ENCODE measurements at regions not wholly inside any gene's neighbourhood (a gene's known extent, or its start where the extent isn't known, plus 50 kb on each side); places are given as distances from the start of the nearest gene placed in this dataset.
"Not testable (repeated sequence)": the region's sequence is repeated elsewhere in the genome, so short reads cannot be mapped to it uniquely, and the experiment has no call there.

DNA sequence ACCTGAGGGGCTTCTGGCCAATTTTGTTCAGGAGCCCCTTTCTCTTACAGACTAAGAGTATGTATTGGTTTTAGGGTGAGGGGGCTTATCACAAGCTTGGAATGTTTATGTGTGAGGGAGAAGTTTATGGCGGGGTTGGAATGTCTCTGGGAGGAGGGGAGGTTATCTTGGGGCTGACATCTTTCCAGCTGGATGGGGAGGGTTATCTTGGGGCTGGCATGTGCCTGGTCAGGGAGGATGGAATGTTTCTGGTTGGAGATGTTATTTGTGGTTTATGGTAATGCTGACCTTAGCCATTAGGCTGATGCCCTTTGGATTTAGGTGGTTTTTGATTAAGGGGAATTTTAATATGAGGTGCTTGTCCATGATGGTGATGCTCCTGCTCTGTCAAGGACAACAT is 171.0 kb upstream of the PDE4B start:
- H3K9me3 ChIP-seq (replicated peaks; ENCODE audit: control insufficient read depth, low read depth, low read length); H3K4me1 ChIP-seq (ENCODE audit: control insufficient read depth, insufficient read depth, low read length); H3K27ac ChIP-seq (ENCODE audit: low read length); H3K4me3 ChIP-seq (ENCODE audit: low read length); DNase-seq; H3K27me3 ChIP-seq (ENCODE audit: control insufficient read depth, insufficient read depth, low read length); H3K36me3 ChIP-seq (ENCODE audit: control insufficient read depth, insufficient read depth, low read length): not testable (repeated sequence)
- 43% methylated on average over 1 of the region's 1 CpG for WGBS (ENCODE audit: insufficient coverage)

DNA sequence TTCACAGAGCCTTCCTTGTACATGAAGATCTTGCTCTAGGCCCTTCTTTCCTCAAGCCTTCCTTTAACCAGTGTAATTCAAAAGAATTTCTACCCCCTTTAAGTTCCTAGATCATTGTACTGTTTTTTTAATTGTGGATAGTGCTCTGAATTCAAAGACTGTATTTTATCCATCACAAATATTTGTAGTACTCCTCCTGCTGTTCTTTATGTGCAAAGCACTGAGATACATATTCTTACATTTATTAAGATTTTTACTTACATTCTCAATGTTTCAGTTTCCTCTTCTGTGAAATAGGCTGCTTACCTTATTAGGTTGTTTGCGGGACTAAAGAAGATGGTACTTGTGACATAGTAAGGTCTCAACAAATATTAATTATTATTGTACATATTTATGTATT is 168.8 kb upstream of the PDE4B start:
- Histone ChIP-seq H3K4me1 (ENCODE audit: control insufficient read depth, insufficient read depth, low read length) (no peaks in the 10 kb centered on the region), H3K9me3 (replicated peaks; ENCODE audit: control insufficient read depth, low read depth, low read length) (no peaks in the 10 kb centered on the region), H3K36me3 (ENCODE audit: control insufficient read depth, insufficient read depth, low read length) (no peaks in the 10 kb centered on the region), H3K27me3 (ENCODE audit: control insufficient read depth, insufficient read depth, low read length) (no peaks in the 10 kb centered on the region), H3K27ac (ENCODE audit: low read length) (no peak overlapping the region), H3K4me3 (ENCODE audit: low read length) (no peak overlapping the region)
- no CpG with 5 or more reads among the region's 1 CpG for WGBS (ENCODE audit: insufficient coverage)
- DNase-seq: no peak

DNA sequence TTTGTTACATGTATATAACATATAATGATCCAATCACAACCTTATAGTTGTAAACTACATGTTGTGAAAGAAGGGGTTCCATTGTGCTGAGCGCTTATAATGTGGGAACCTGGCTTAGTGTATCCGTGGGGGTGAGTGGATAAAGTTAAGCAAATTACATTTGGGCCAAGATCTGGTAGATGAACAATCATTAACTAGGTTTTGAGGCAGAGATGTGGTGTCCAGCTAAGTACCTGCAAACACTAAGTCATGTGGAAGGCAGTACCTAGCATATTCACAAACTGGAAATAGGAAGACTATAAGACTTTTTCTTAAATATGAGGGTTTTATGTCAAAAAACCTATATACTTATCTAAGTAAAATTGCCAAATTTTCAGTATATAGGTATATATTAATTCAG is 167.2 kb upstream of the PDE4B start:
- no peaks in the 10 kb centered on the region for H3K36me3 ChIP-seq (ENCODE audit: control insufficient read depth, insufficient read depth, low read length)
- DNase-seq: no peak
- H3K9me3 ChIP-seq (replicated peaks; ENCODE audit: control insufficient read depth, low read depth, low read length): no peaks in the 10 kb centered on the region
- no peak overlapping the region for H3K27ac ChIP-seq (ENCODE audit: low read length)
- WGBS (ENCODE audit: insufficient coverage): 86% methylated on average over 2 of the region's 2 CpGs
- no peak overlapping the region for H3K4me3 ChIP-seq (ENCODE audit: low read length)
- H3K4me1 ChIP-seq (ENCODE audit: control insufficient read depth, insufficient read depth, low read length): no peaks in the 10 kb centered on the region
- H3K27me3 ChIP-seq (ENCODE audit: control insufficient read depth, insufficient read depth, low read length): no peaks in the 10 kb centered on the region

DNA sequence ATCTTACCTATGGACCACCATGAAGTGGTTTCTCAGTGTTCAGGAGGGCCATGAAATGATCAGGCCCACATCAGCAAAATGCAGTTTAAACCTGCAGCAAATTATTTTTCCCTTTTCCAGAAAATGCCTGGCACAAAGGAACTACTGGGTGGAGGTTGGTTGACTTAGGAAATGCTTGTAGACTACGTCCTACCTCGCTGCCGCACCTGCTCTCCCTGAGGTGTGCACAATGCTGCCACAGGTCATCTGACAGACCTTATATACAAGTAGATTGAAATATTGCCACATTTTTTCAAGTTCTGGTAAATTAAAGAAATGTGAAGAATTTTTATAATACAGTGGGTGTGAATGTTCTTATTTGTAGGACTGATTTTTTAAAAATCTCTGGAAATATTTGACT is 166.7 kb upstream of the PDE4B start:
- Histone ChIP-seq H3K36me3 (ENCODE audit: control insufficient read depth, insufficient read depth, low read length) (no peaks in the 10 kb centered on the region), H3K4me3 (ENCODE audit: low read length) (no peak overlapping the region), H3K27me3 (ENCODE audit: control insufficient read depth, insufficient read depth, low read length) (no peaks in the 10 kb centered on the region), H3K27ac (ENCODE audit: low read length) (no peak overlapping the region), H3K9me3 (replicated peaks; ENCODE audit: control insufficient read depth, low read depth, low read length) (no peaks in the 10 kb centered on the region), H3K4me1 (ENCODE audit: control insufficient read depth, insufficient read depth, low read length) (no peaks in the 10 kb centered on the region)
- DNase-seq: no peak
- no CpG with 5 or more reads among the region's 3 CpGs for WGBS (ENCODE audit: insufficient coverage)

DNA sequence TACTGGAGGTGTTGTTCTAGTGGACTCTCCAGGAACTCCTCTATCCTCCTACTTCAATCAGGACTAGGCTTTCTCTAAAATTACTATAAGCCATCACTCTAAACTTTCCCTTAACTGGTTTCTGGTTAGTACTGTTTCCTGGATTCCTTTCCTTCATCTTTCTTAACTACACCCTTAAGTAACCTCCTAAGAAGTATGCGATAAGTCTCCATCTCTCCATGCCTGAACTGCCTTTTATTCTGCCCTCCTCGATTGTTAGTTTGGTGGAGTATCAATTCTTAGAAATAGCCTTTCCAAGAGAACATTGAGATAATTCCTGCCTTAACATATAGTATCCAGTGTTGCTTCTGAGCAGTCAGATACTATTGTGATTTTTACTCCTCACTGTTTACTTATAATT is 162.9 kb upstream of the PDE4B start:
- no peaks in the 10 kb centered on the region for H3K36me3 ChIP-seq (ENCODE audit: control insufficient read depth, insufficient read depth, low read length)
- DNase-seq: no peak
- H3K4me3 ChIP-seq (ENCODE audit: low read length): no peak overlapping the region
- no CpG with 5 or more reads among the region's 2 CpGs for WGBS (ENCODE audit: insufficient coverage)
- H3K9me3 ChIP-seq (replicated peaks; ENCODE audit: control insufficient read depth, low read depth, low read length): no peaks in the 10 kb centered on the region
- no peak overlapping the region for H3K27ac ChIP-seq (ENCODE audit: low read length)
- no peaks in the 10 kb centered on the region for H3K27me3 ChIP-seq (ENCODE audit: control insufficient read depth, insufficient read depth, low read length)
- no peaks in the 10 kb centered on the region for H3K4me1 ChIP-seq (ENCODE audit: control insufficient read depth, insufficient read depth, low read length)

DNA sequence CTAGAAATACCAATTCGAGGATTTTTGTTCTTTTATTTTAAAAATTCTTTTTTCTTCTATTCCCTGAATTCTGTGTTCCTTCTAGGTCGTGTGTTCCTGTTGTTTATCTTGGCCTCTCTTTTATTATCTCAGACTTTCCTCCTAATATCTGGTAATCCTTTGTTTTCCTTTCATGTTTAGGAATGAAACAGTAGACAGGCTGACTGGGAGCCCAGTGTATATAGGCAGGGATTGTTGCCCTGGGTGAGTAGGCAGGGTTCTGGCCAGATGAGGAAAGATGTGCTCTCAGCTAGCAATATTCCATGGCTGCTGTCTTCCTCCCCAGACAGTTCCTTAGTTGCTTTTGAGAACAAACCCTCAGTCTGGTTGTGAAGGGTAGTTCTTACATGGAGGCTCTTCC is 161.8 kb upstream of the PDE4B start:
- H3K27ac ChIP-seq (ENCODE audit: low read length): no peak overlapping the region
- no peaks in the 10 kb centered on the region for H3K36me3 ChIP-seq (ENCODE audit: control insufficient read depth, insufficient read depth, low read length)
- H3K4me1 ChIP-seq (ENCODE audit: control insufficient read depth, insufficient read depth, low read length): no peaks in the 10 kb centered on the region
- H3K4me3 ChIP-seq (ENCODE audit: low read length): no peak overlapping the region
- no peak for DNase-seq
- WGBS (ENCODE audit: insufficient coverage): no CpG with 5 or more reads among the region's 2 CpGs
- no peaks in the 10 kb centered on the region for H3K27me3 ChIP-seq (ENCODE audit: control insufficient read depth, insufficient read depth, low read length)
- no peaks in the 10 kb centered on the region for H3K9me3 ChIP-seq (replicated peaks; ENCODE audit: control insufficient read depth, low read depth, low read length)

DNA sequence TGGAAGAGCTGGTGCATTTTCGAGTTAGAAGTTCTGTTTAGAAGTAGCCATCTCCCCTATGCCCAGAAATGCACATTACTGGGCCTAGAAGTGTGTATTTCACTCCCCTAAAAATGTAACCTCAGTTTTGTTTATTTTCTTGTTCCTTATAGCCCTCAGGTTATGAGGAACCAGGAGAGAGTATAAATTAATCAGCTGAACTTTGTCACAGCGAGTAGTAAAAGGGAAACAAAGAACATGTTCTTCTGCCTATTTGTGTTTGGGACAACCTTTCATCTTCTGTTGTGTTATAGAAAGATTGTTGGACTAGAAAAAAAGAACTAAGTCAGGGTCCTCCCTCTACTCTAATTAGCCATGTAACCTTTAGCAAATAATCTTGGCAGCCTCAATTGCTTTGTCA is 160.5 kb upstream of the PDE4B start:
- Histone ChIP-seq H3K27me3 (ENCODE audit: control insufficient read depth, insufficient read depth, low read length) (no peaks in the 10 kb centered on the region), H3K27ac (ENCODE audit: low read length) (no peak overlapping the region), H3K36me3 (ENCODE audit: control insufficient read depth, insufficient read depth, low read length) (no peaks in the 10 kb centered on the region), H3K4me1 (ENCODE audit: control insufficient read depth, insufficient read depth, low read length) (no peaks in the 10 kb centered on the region), H3K9me3 (replicated peaks; ENCODE audit: control insufficient read depth, low read depth, low read length) (no peaks in the 10 kb centered on the region), H3K4me3 (ENCODE audit: low read length) (no peak overlapping the region)
- no peak for DNase-seq
- WGBS (ENCODE audit: insufficient coverage): no CpG with 5 or more reads among the region's 2 CpGs

DNA sequence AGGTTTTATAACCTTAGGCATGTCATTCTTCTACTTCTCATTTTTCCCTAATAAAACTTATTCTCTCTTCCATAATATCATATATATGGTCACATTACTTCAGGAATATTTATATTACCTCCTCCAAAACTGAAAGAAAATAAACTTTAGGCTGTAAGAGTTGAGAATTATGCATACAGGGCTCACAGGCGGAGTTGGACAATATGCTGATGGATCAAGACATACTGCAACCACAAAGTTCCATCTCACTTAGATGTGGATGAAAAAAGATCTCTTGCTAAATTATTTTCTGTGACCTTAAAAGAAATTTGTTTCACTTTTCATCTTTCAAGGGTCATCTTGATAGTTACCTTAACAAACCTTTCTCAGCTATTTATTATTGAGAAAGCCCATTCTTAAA is 152.6 kb upstream of the PDE4B start:
- H3K36me3 ChIP-seq (ENCODE audit: control insufficient read depth, insufficient read depth, low read length): no peaks in the 10 kb centered on the region
- no peaks in the 10 kb centered on the region for H3K4me1 ChIP-seq (ENCODE audit: control insufficient read depth, insufficient read depth, low read length)
- no CpG with 5 or more reads among the region's 1 CpG for WGBS (ENCODE audit: insufficient coverage)
- H3K9me3 ChIP-seq (replicated peaks; ENCODE audit: control insufficient read depth, low read depth, low read length): no peaks in the 10 kb centered on the region
- no peak overlapping the region for H3K27ac ChIP-seq (ENCODE audit: low read length)
- H3K4me3 ChIP-seq (ENCODE audit: low read length): no peak overlapping the region
- H3K27me3 ChIP-seq (ENCODE audit: control insufficient read depth, insufficient read depth, low read length): no peaks in the 10 kb centered on the region
- no peak for DNase-seq

DNA sequence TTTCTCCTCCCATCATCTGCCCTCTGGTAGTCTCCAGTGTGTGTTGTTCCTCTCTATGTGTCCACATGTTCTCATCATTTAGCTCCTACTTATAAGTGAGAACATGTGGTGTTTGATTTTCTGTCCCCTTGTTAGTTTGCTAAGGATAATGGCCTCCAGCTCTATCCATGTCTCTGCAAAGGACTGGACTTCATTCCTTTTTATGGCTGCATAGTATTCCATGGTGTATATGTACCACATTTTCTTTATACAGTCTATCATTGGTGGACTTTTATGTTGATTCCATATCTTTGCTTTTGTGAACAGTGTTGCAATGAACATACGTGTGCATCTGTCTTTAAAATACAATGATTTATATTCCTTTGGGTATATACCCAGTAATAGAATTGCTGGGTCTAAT is 143.5 kb upstream of the PDE4B start:
- H3K4me3 ChIP-seq (ENCODE audit: low read length); H3K36me3 ChIP-seq (ENCODE audit: control insufficient read depth, insufficient read depth, low read length); H3K9me3 ChIP-seq (replicated peaks; ENCODE audit: control insufficient read depth, low read depth, low read length); DNase-seq; H3K27me3 ChIP-seq (ENCODE audit: control insufficient read depth, insufficient read depth, low read length); H3K4me1 ChIP-seq (ENCODE audit: control insufficient read depth, insufficient read depth, low read length); H3K27ac ChIP-seq (ENCODE audit: low read length): not testable (repeated sequence)
- WGBS (ENCODE audit: insufficient coverage): no CpG with 5 or more reads among the region's 1 CpG

DNA sequence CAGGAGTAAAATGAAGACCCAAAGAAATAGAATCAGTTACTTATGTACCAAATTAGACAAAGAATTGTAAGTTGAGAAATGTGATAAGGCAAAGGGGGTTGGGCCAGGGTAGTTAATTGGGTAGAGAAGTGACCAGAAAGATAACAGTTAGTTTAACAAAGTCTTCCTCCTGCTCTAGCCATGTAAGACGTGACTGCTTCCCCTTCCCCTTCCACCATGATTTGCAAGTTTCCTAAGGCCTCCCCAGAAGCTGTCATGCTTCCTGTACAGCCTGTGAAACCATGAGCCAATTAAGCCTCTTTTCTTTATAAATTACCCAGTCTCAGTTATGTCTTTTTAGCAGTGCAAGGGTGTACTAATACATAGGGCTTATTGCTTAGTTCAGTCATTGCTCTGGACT is 142.0 kb upstream of the PDE4B start:
- Histone ChIP-seq H3K4me3 (ENCODE audit: low read length) (no peak overlapping the region), H3K27me3 (ENCODE audit: control insufficient read depth, insufficient read depth, low read length) (no peaks in the 10 kb centered on the region), H3K4me1 (ENCODE audit: control insufficient read depth, insufficient read depth, low read length) (no peaks in the 10 kb centered on the region), H3K27ac (ENCODE audit: low read length) (no peak overlapping the region), H3K9me3 (replicated peaks; ENCODE audit: control insufficient read depth, low read depth, low read length) (peaks cover 3% of the 10 kb centered on the region), H3K36me3 (ENCODE audit: control insufficient read depth, insufficient read depth, low read length) (no peaks in the 10 kb centered on the region)
- no CpG with 5 or more reads among the region's 1 CpG for WGBS (ENCODE audit: insufficient coverage)
- DNase-seq: no peak

DNA sequence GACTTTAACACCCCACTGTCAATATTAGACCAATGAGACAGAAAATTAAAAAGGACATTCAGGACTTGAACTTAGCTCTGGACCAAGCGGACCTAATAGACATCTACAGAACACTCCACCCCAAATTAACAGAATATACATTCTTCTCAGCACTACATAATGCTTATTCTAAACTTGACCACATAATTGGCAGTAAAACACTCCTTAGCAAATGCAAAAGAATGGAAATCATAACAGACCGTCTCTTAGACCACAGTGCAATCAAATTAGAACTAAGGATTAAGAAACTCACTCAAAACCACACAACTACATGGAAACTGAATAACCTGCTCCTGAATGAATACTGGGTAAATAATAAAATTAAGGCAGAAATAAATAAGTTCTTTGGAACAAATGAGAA is 138.2 kb upstream of the PDE4B start:
- not testable (repeated sequence) for H3K9me3 ChIP-seq (replicated peaks; ENCODE audit: control insufficient read depth, low read depth, low read length); H3K27ac ChIP-seq (ENCODE audit: low read length); DNase-seq; H3K27me3 ChIP-seq (ENCODE audit: control insufficient read depth, insufficient read depth, low read length); H3K36me3 ChIP-seq (ENCODE audit: control insufficient read depth, insufficient read depth, low read length); H3K4me1 ChIP-seq (ENCODE audit: control insufficient read depth, insufficient read depth, low read length); H3K4me3 ChIP-seq (ENCODE audit: low read length)
- no CpG with 5 or more reads among the region's 2 CpGs for WGBS (ENCODE audit: insufficient coverage)
